HEK293T (cell line): ENCODE measurements at regions not wholly inside any gene's neighbourhood (a gene's known extent, or its start where the extent isn't known, plus 50 kb on each side); places are given as distances from the start of the nearest gene placed in this dataset.

Experiments
- CTCF ChIA-PET: fragments of 350-600 bp; formaldehyde crosslinking; extraction: SDS; loops from one replicate; lab custom pipeline; 2021; ENCODE audit warnings: antibody characterized with exemption, inconsistent platforms; lab: Yijun Ruan, JAX
- POLR2A ChIA-PET: fragments of 350-600 bp; formaldehyde crosslinking; extraction: SDS; loops from one replicate; lab custom pipeline; 2020; ENCODE audit warnings: antibody characterized with exemption, inconsistent platforms; lab: Yijun Ruan, JAX
- DNase-seq: peaks from one replicate; pipeline ENCODE4 v3.0.0; 2012; ENCODE audit warnings: mixed read lengths; ENCODE audit errors: extremely low spot score
- ARNT ChIP-seq: fragments of 450-650 bp; IDR thresholded peaks from 2 replicates; pipeline ENCODE4 v1.6.1; 2017; ENCODE audit warnings: mild to moderate bottlenecking
- BHLHE40 ChIP-seq: fragments of 450-650 bp; IDR thresholded peaks from 2 replicates; pipeline ENCODE4 v1.6.1; 2016; ENCODE audit warnings: mild to moderate bottlenecking, moderate library complexity, borderline replicate concordance
- CTBP1 ChIP-seq: fragments of 450-650 bp; IDR thresholded peaks from 2 replicates; pipeline ENCODE4 v1.6.1; 2016; ENCODE audit warnings: borderline replicate concordance
- ELF4 ChIP-seq: fragments of 450-650 bp; IDR thresholded peaks from 2 replicates; pipeline ENCODE4 v1.6.1; 2017; ENCODE audit warnings: antibody characterized with exemption
- FOXA1 ChIP-seq: fragments of 450-650 bp; IDR thresholded peaks from 2 replicates; pipeline ENCODE4 v1.6.1; 2016; ENCODE audit warnings: mild to moderate bottlenecking
- FOXK2 ChIP-seq: fragments of 450-650 bp; IDR thresholded peaks from 2 replicates; pipeline ENCODE4 v1.6.1; 2016; ENCODE audit warnings: mild to moderate bottlenecking
- FOXM1 ChIP-seq: fragments of 450-650 bp; IDR thresholded peaks from 2 replicates; pipeline ENCODE4 v1.6.1; 2017; ENCODE audit warnings: mild to moderate bottlenecking, borderline replicate concordance
- HDGF ChIP-seq: fragments of 450-650 bp; IDR thresholded peaks from 2 replicates; pipeline ENCODE4 v1.6.1; 2017; ENCODE audit warnings: antibody characterized with exemption, borderline replicate concordance
- L3MBTL2 ChIP-seq: fragments of 450-650 bp; conservative IDR thresholded peaks from 2 replicates; pipeline ENCODE4 v1.6.1; 2016; ENCODE audit warnings: mild to moderate bottlenecking
- LEF1 ChIP-seq: fragments of 450-650 bp; IDR thresholded peaks from 2 replicates; pipeline ENCODE4 v1.6.1; 2017; ENCODE audit warnings: mild to moderate bottlenecking, borderline replicate concordance
- NFRKB ChIP-seq: fragments of 450-650 bp; IDR thresholded peaks from 2 replicates; pipeline ENCODE4 v1.6.1; 2016; ENCODE audit warnings: mild to moderate bottlenecking, moderate library complexity
- PKNOX1 ChIP-seq: fragments of 450-650 bp; IDR thresholded peaks from 2 replicates; pipeline ENCODE4 v1.6.1; 2016
- SP1 ChIP-seq: fragments of 450-650 bp; IDR thresholded peaks from 2 replicates; pipeline ENCODE4 v1.6.1; 2017
- SUZ12 ChIP-seq: fragments of 450-650 bp; IDR thresholded peaks from 2 replicates; pipeline ENCODE4 v1.6.1; 2016; ENCODE audit warnings: mild to moderate bottlenecking
- TARDBP ChIP-seq: fragments of 450-650 bp; IDR thresholded peaks from 2 replicates; pipeline ENCODE4 v1.6.1; 2016
- ZNF384 ChIP-seq: fragments of 450-650 bp; IDR thresholded peaks from 2 replicates; pipeline ENCODE4 v1.6.1; 2016

GRCh38 chr19:31803835-31804446 lies 454.7 kb upstream of the TSHZ3 start:
- TF ChIP-seq SP1 (no peak), LEF1 (no peak), PKNOX1 (no peak), BHLHE40 (no peak), HDGF (no peak), FOXA1 (no peak), L3MBTL2 (no peak), SUZ12 (no peak), NFRKB (no peak), TARDBP (no peak), ELF4 (no peak)
- DNase-seq = no peak
- ChIA-PET CTCF (no interaction called here), POLR2A (no interaction called here)

GRCh38 chr19:31804668-31805067 lies 455.4 kb upstream of the TSHZ3 start:
- ChIA-PET CTCF (no interaction called here), POLR2A (no interaction called here)
- no peak for DNase-seq
- TF ChIP-seq LEF1 = no peak
- TF ChIP-seq CTBP1 = no peak
- no peak for TF ChIP-seq PKNOX1
- TF ChIP-seq ARNT = no peak
- TF ChIP-seq FOXK2 = no peak

DNA sequence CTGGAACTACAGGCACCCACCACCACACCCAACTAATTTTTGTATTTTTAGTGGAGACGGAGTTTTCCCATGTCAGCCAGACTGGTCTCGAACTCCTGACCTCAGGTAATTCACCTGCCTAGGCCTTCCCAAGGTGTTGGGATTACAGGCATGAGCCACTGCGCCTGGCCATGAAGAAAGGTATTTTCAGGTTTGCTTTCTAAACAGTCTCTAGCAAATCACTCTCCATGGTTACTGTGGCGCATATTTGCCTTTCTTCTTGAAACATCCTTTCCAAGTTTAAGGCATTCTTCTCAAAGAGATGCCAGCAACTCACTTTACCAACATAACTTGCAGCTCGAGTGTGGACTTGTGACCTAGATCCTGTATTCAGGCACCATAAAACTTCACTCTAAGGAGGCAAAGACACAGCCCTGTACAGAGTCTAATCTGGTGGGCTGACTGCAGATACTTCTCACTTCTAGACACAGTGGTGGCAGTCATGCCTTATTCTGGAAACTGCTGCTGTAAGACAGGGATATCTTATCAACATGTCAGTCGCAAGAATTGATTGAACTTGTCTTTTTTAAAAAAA lies 461.4 kb upstream of the TSHZ3 start:
- DNase-seq = no peak
- ChIA-PET CTCF (no interaction called here), POLR2A (no interaction called here)
- TF ChIP-seq SUZ12 = no peak
- no peak for TF ChIP-seq BHLHE40
- no peak for TF ChIP-seq LEF1

GRCh38 chr19:31817971-31818797 lies 468.9 kb upstream of the TSHZ3 start:
- CTCF ChIA-PET = no interaction called here
- DNase-seq = no peak
- POLR2A ChIA-PET = no interaction called here
- no peak for TF ChIP-seq LEF1
- no peak for TF ChIP-seq FOXM1
- no peak for TF ChIP-seq ARNT
- TF ChIP-seq CTBP1 = no peak
- no peak for TF ChIP-seq FOXK2
- no peak for TF ChIP-seq ELF4
- no peak for TF ChIP-seq SUZ12
- TF ChIP-seq NFRKB = no peak
- TF ChIP-seq ZNF384 = no peak
- no peak for TF ChIP-seq TARDBP
- no peak for TF ChIP-seq HDGF
- no peak for TF ChIP-seq L3MBTL2
- no peak for TF ChIP-seq SP1
- TF ChIP-seq BHLHE40 = no peak
- TF ChIP-seq PKNOX1 = no peak
- no peak for TF ChIP-seq FOXA1

DNA sequence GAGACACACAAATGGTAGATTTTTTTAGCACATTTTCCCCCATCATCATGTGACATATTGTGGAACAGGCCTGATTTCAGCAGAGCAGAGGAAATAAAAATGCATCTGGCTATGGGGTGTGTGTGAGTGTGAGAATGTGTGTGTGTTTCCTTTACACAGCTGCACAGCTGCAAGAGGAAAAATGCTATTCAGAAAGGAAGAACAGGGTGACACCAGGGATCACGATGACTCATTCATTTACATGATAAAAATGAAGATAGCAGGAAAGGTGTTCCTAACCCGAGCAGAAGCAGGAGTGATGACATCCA lies 469.5 kb upstream of the TSHZ3 start:
- TF ChIP-seq ELF4 (no peak), TARDBP (no peak), L3MBTL2 (no peak), ZNF384 (no peak), SUZ12 (no peak), ARNT (no peak), PKNOX1 (no peak)
- ChIA-PET CTCF (no interaction called here), POLR2A (no interaction called here)
- no peak for DNase-seq

GRCh38 chr19:31819837-31820236 lies 470.6 kb upstream of the TSHZ3 start:
- no peak for DNase-seq
- ChIA-PET CTCF (no interaction called here), POLR2A (no interaction called here)
- TF ChIP-seq SP1 (no peak), BHLHE40 (no peak), CTBP1 (no peak), ARNT (no peak), FOXK2 (no peak), ZNF384 (no peak), FOXA1 (no peak), TARDBP (no peak), PKNOX1 (no peak), ELF4 (no peak), NFRKB (no peak), L3MBTL2 (no peak), LEF1 (no peak), SUZ12 (no peak)
